HG02884 (cell line): ENCODE measurements at regions not wholly inside any gene's neighbourhood (a gene's known extent, or its start where the extent isn't known, plus 50 kb on each side); places are given as distances from the start of the nearest gene placed in this dataset.
"Not testable (repeated sequence)": the region's sequence is repeated elsewhere in the genome, so short reads cannot be mapped to it uniquely, and the experiment has no call there.

Experiments
- ATAC-seq: cut with Tn5 transposase; IDR thresholded peaks from one replicate; pipeline ENCODE4 v1.9.1; 2021; ENCODE audit warnings: mild to moderate bottlenecking, moderate library complexity; ENCODE audit not compliant: unreplicated experiment

DNA sequence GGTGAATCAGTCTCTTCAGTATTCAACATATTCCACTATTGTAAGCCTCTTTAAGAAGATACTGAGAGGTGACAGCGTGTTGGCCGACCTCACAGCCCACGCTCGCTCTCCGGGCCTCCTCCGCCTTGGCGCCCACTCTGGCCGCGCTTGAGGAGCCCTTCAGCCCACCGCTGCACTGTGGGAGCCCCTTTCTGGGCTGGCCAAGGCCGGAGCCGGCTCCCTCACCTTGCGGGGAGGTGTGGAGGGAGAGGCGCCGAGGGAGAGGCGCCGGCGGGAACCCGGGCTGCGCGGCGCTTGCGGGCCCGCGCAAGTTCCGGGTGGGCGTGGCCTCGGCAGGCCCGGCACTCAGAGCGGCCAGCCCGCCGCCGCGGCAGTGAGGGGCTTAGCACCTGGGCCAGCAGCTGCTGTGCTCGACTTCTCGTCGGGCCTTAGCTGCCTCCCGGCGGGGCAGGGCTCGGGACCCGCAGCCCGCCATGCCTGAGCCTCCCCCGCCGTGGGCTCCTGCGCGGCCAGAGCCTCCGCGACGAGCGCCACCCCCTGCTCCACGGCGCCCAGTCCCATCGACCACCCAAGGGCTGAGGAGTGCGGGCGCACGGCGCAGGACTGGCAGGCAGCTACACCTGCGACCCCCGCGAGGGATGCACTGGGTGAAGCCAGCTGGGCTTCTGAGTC, 306.4 kb downstream of the SEMA3D start:
- ATAC-seq, result not testable (repeated sequence)

DNA sequence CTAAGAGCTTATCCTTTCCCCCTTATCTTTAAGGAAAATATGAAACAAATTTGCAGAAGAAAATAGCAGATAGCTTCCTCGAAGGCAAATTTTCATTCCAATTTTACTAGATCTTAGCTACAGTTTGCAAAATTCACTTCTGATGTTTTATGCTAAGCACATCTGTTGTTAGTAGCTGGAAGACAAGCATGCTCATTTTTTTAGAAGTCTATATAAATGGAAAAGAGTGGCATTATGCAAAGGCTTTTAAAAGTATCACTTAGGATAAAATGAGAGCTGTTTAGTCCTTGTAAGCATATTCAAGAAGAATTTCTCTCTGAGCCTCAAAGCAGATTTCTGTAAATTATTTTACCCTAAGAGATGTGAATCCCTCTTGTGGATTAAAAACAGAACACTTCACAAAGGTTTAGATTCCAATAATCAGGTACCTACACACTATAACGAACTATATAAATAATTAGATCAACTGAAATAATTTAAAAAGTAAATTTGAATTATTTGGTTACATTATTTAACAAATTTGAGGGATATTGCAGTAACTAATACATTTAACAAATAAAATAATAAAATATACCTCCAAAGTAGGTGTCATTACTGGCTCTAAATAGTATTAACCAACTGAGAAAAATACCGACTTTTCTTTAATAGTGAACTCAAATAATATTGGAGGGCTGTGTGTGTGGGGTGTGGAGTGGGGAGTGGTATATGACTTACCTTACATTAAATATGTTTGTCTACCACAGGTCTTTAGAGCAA, 307.1 kb downstream of the SEMA3D start:
- ATAC-seq, result no peak

DNA sequence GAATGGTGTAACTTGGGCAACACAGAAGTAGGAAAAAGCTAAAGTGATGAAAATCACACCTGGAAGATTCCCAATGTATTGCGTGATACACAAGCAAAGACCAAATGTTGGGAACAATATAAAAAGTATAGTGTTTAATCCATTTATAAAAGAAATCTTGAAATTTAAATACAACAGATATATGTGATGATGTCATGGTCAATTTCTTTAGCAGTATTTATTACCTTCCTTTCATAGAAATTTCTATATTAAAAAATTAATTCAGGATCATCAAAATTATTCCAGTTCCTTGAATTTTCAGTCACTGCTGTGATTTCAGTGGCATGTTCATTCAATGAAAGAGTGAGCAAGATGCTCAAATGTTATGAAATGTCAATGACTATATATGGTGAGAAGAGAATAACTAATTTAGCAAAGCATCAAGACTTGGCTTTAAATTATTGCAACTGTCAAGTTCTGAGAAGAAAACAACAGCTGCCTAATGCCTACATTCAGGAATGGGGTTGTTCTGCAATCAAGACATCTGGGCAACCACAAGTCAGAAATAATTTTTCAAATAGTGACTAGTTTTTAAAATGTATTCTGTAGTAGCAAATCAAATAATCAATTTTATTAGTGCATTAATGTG, 308.8 kb downstream of the SEMA3D start:
- no peak for ATAC-seq

DNA sequence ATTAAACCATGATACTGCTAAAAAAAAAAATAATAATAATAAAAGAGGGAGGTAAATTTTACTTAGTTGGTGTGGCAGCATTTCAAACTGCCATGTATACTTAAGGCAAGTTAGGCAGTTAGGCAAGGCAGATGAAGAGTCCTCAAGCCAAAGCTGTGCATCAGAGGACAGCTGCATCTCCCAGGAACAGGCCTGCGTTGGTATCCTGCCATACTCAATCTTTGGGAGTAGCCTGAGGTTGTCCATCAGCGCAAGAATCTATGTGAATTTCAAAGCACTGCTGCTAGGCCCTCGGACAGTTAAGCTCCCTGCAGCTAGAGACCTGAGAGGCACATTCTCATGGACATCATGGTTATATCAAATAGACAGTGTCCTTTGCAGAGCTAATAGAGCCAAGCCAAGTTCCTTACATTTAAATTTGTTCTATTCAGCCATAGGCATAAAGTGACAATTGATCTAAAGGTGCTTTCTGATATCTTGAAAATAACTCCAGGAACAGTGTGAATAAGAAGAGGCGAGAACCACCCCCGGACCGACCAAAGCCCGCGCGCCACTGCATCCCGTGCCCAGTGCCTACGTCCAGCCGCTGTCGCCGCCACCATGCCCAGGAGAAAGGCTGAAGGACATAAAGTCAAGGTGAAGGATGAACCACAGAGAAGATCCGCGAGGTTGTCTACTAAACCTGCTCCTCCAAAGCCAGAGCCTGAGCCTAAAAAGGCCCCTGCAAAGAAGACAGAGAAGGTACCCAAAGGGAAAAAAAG, 310.6 kb downstream of the SEMA3D start:
- no peak for ATAC-seq

DNA sequence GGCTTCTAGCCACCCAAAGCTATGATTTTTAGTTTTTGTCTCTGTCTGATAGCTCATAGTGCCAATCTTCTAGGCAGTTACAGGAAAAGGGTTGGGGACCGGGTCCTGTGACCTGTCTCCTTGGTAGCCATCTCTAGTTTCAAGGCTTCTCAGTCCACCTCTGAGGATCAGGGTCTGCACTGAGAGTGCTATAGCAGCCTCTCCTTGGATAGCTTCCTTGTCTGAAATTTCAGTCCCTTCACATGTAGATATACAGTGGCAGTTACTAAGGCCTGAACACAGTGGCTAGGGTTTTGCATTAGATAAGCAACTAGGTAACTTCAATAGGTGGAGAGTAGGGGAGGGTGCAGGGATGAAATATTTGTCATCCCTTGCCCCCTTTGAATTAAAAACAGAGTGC, 321.3 kb downstream of the SEMA3D start:
- no peak for ATAC-seq

DNA sequence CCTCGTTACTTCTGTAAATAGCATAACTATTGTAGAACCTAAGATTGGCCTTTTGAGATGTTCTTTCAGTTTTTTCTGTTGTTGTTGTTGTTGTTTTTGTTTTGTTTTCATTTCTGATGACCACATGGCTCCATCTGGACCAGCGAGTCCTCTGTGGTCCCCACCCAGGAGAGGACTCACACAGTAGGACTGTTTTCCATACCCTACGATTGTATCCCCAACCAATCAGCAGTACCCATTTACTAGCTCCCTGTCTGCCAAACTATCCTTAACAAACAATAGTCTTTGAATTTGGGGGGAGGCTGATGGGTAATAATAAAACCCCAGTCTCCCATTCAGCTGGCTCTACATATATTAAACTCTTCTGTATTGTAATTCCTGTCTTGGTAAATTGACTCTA, 329.5 kb downstream of the SEMA3D start:
- no peak for ATAC-seq

DNA sequence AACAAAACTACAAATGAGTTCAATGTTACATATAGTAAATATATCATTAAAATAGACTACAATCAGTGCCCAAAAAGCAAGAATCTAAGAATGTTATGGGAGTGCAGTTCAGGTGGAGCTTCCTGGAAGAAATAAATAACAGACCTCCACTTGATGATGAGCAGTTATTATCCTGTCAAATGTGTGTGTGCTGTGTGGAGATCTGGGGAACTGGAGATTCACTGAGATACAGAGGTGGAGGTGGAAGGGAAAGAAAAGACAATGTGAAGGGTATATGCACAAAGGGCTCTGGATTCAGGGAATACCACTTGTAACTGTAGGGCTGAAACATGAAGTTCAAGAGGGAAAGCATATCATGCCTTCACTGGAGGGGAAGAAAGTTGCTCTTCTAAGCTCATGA, 331.1 kb downstream of the SEMA3D start:
- ATAC-seq, result no peak

DNA sequence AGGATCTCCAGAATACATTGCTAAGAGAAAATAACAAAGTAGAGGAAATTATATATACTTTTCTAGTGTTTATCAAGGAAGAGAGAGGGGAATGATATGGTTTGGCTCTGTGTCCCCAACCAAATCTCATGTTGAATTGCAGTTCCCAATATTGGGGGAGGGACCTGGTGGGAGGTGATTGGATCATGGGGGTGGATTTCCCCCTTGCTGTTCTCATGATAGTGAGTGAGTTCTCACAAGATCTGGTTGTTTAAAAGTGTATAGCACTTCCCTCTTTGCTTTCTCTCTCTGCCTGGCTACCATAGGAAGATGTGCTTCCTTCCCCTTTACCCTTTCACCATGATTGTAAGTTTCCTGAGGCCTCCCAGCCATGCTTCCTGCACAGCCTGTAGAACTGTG, 337.9 kb downstream of the SEMA3D start:
- not testable (repeated sequence) for ATAC-seq

DNA sequence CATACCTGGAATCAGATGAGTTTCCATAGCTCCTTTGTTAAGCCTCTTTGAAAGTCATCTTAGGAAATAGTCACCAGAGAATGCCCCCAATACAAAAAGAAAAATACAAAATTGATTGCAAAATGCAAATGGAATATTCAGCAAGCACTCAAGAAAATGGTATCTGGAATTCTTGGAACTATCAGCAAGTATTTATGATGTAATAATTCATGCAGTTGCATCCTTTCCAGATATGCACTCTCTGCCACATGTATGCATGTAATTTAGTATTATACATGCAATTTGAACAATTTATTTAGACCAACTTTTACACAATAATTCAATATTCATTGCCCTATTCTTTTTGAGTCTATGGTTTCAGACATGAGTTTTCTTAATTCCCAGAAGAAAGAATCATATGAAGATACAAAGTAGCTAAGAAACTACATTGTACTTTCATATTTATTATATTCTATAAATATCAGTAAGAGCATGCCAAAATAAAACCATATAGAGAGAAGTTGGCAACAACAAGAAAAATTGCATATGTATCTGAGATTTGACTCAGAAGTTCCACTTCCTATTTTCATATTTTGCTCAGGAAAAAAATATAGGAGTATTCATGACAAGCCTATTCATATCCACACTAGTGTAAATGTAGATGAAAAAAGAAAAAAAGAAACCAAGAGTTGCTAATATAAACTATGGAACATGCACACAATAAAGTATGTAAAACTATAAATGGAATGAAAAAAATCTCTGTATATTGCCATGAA, 338.5 kb downstream of the SEMA3D start:
- ATAC-seq, result no peak

DNA sequence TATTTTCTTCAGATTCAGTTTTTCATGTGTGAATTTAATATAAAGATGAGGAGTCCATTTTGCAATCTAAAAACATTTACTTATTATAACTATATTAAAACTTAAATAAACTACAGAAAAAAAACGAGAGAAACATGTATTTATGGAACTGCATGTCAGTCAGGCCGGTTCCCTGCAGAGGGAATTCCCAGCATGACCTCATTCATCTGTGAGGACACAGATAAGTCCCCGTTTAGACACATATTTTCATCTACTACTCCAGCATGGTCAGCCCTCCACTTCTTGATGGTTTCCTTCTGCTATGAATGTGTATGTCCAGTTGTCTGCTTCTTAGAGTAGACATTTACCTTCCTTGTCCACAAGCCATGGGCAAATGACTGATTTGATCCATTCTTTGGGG, 339.1 kb downstream of the SEMA3D start:
- no peak for ATAC-seq

DNA sequence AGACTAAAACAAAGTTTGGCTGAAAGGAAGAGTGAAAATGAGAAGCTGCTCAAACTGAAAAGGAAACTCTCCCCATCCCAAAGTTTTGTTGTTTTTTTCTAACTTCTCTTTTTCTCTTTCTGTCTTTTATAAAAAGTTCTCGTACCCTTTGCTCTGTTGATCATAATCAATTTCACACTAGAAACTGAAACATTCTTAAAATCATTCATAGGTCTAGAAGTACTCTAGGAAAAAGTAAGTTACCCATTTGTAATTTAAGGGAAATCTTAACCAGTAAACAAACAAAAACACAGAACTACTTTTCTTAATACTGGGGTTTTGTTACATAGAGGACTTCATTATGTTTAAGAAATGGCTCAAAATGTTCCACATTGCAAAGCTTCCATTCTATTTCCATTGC, 339.8 kb downstream of the SEMA3D start:
- ATAC-seq, result no peak

DNA sequence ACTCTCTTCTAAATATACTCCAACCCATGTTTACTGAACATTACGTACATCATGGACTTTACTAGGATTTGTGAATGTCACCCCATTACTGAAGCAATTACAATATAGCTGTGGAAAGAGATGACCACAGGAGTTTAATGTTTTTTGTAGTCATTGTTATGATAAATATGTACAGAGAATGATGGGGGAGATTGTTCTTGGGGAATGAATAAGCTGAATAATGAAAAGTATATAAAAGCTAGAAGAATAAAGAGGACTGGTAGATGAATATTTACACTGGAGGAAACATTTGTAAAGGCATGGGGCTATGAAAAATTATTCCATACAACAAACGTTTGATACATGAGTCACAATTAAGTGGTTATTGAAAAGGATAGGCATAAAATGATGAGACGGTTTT, 340.9 kb downstream of the SEMA3D start:
- ATAC-seq, result no peak

DNA sequence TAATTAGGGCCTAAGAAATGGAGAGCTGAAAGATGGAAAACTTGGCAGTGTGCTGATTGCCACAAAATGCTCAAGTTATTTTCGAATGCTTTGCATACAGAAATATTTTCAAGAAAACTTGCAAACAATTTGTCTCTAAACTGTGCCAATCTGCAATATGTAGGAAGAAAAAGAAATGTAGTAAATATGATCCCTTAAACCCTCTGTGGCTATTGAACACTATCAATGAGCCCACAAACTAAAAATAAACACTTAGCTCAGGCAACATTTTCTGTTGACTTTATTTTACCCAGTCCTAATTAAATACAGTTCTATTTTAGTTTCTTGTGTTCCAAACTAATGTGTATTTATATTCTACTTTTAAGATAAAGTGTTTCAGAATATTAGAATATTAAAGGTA, 342.1 kb downstream of the SEMA3D start:
- ATAC-seq, result no peak

DNA sequence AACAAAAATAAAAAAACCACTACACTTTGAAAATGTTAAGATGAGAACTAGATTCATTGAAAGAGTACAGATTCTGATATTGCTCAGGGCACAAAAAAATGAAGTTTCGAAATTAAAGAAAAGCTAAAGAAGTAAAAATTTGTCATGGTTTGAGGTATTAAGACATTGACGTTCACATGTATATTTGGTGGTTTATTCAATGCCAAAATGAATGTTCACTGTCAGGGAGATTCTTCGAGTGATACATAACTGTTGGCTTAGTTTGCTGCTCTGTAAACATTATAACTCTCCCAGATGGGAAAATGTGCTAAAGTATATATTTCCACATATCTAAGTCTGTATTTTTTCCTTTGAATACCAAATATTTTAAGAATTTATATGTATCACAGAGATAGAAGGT, 345.0 kb downstream of the SEMA3D start:
- no peak for ATAC-seq

DNA sequence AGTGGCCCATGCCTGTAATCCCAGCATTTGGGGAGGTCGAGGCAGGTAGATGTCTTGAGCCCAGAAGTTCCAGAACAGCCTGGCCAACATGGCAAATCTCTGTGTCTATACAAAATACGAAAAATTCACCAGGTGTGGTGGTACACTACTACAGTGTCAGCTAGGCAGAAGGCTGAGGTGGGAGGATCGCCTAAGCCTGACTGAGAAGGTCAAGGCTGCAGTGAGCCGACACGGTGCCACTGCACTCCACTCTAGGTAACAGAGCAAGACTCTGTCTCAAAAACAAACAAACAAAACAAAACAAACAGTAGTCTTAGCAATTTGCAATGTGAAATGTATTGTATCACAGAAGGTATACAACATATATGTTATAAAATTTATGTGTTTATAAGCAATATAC, 348.0 kb downstream of the SEMA3D start:
- ATAC-seq, result no peak

DNA sequence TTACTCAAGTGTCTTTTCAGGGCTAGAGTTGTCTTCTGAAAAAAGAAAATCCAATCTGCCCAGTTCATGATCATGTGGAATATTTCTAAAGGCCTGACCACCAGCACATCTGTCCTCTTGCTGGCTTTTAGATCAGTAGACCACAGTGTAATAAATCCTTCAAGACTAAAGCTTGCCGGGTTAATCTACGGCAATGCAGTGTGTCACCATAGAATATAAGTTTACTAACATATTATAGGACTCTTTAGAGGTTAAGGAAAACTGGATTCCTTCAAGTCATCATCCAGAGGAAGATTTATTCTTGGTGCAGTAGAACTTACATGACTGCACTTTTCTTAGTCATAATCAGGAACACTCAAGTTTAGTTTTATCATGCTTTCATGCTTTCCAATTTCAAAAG, 349.5 kb downstream of the SEMA3D start:
- no peak for ATAC-seq

DNA sequence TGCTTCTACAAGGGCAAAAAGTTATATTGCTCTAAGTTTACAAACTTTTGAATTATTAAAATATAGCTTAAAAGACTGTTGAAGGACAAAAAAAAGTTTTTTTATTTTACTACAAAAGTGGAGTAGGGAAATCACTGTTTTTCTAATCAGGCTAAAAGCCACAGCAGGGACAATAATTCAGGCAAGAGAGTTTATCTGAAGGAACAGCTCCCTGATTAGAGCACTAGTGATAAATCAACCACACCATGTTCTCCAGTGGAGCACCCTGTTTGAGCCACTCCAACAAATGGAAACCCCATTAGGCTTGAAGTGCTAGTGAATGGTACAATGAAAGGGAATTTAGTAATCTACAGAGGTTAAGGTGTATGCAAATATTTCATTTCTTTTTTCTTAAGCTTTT, 357.1 kb downstream of the SEMA3D start:
- ATAC-seq, result no peak

DNA sequence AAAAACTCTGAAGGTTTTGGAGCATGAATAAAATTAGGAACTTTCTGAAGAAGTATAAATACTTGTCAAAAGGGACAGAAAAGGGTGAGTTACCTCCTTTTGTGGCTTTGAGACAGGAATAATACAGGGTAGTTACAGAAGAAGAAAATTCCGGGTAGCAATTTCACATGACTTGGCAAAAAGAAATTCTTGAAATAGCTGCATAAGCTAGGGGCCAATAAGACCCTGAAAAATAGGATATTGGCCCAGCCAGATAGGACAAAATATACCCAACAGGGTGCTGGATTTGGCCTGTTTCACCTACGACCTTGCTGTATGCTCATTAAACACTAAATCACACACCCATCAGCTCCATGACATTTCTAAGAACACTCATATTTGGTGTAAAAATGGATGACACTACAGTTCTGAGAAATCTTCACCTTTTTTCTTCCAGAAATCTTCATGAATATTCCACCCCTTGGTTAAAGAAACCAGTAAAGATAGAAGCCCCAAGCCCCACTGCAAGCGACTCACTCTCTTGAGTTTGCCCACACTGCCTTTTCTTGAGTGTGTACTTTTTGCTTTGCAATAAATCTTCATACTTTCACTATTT, 362.7 kb downstream of the SEMA3D start:
- ATAC-seq, result no peak

DNA sequence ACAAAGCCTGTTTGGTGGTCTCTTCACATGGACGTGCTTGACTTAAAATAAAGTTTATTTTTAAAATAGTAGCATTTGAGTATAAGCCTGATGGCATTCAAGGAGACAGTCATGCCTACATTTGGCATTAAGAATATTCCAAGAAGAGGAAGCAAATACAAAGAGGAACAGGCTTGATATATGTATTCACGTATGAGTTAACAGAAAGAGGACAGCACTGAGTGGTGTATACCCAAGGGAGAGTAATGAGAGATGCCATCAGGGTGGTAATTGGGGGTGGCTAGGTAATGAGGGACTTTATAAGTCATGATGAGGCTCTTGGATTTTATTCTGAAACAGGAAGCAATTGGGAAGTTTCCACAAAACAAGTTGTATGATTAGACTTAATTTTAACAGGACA, 363.3 kb downstream of the SEMA3D start:
- no peak for ATAC-seq

DNA sequence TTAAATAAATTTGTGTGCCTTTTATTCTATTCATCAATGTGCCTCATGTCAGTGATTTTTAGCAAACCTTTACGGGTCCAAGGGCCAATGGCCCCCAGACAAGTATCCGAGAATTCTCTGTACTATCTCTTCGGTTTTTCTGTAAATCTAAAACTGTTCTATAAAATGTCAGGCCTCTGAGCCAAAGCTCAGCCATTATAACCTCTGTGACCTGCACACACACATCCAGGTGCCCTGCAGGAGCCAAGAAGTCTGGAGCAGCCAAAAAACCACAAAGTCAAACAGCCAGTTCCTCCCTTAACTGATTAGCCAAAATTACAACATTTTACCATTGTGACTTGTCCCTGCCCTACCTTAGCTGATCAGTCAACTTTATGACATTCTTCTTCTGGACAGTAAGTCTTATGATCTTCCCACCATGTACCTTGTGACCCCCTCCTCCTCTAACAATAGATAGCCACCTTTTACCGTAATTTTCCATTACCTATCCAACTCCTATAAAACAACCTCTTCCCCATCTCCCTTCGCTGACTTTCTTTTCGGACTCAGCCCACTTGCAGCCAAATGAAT, 363.8 kb downstream of the SEMA3D start:
- ATAC-seq, result no peak
